ENCODE measurements at regions not wholly inside any gene's neighbourhood (a gene's known extent, or its start where the extent isn't known, plus 50 kb on each side); places are given as distances from the start of the nearest gene placed in this dataset.
"Not testable (repeated sequence)": the region's sequence is repeated elsewhere in the genome, so short reads cannot be mapped to it uniquely, and the experiment has no call there.

- TF ChIP-seq CTCF (IDR thresholded peaks at IDR 0.05; ENCODE audit: extremely low read depth, missing control alignments): no peak
- no peak for DNase-seq (ENCODE audit: low spot score)
Observed at GRCh38 chr5:67724412-67725135, 491.0 kb upstream of the PIK3R1 start.

GRCh38 chr5:67723873-67724272 lies 491.7 kb upstream of the PIK3R1 start:
- DNase-seq (ENCODE audit: low spot score): no peak
- no peak for TF ChIP-seq CTCF (IDR thresholded peaks at IDR 0.05; ENCODE audit: extremely low read depth, missing control alignments)

- DNase-seq (ENCODE audit: low spot score): not testable (repeated sequence)
Observed at GRCh38 chr5:67722582-67722981, 493.0 kb upstream of the PIK3R1 start.

- DNase-seq (ENCODE audit: low spot score): no peak
- no peak for TF ChIP-seq CTCF (IDR thresholded peaks at IDR 0.05; ENCODE audit: extremely low read depth, missing control alignments)
Observed at GRCh38 chr5:67720162-67720772, 495.3 kb upstream of the PIK3R1 start.

- TF ChIP-seq CTCF (IDR thresholded peaks at IDR 0.05; ENCODE audit: extremely low read depth, missing control alignments): no peak
- DNase-seq (ENCODE audit: low spot score): no peak
Observed at GRCh38 chr5:67702008-67702407, 505.4 kb upstream of the CD180 start.

- TF ChIP-seq CTCF (IDR thresholded peaks at IDR 0.05; ENCODE audit: extremely low read depth, missing control alignments): no peak
- no peak for DNase-seq (ENCODE audit: low spot score)
Observed at GRCh38 chr5:67699560-67699959, 503.0 kb upstream of the CD180 start.

- TF ChIP-seq CTCF (IDR thresholded peaks at IDR 0.05; ENCODE audit: extremely low read depth, missing control alignments): no peak
- DNase-seq (ENCODE audit: low spot score): no peak
Observed at GRCh38 chr5:67696446-67696845, 499.8 kb upstream of the CD180 start.

- no peak for TF ChIP-seq CTCF (IDR thresholded peaks at IDR 0.05; ENCODE audit: extremely low read depth, missing control alignments)
- DNase-seq (ENCODE audit: low spot score): no peak
Observed at GRCh38 chr5:67695369-67695768, 498.8 kb upstream of the CD180 start.

Data from GM20000 (cell line).